DOHH2 (cell line): ENCODE measurements at regions not wholly inside any gene's neighbourhood (a gene's known extent, or its start where the extent isn't known, plus 50 kb on each side); places are given as distances from the start of the nearest gene placed in this dataset.

Source experiments
- H3F3A ChIP-seq: fragments of 200-600 bp; sonication (generic), shearing (Covaris generic); 2 replicates; pipeline ENCODE4 v1.6.0; 2016; ENCODE audit warnings: antibody characterized with exemption, mild to moderate bottlenecking; ENCODE audit not compliant: control insufficient read depth, insufficient read depth
- H3K27ac ChIP-seq: fragments of 200-600 bp; sonication (generic); 2 replicates; pipeline ENCODE4 v1.5.1; 2014; ENCODE audit warnings: low read depth, mild to moderate bottlenecking, low read length, moderate library complexity
- H3K27me3 ChIP-seq: fragments of 200-600 bp; sonication (generic); 2 replicates; pipeline ENCODE4 v1.6.1; 2014; ENCODE audit warnings: mild to moderate bottlenecking, low read length, mixed read lengths; ENCODE audit not compliant: control insufficient read depth
- H3K36me3 ChIP-seq: fragments of 200-600 bp; sonication (generic); 2 replicates; pipeline ENCODE4 v1.6.1; 2014; ENCODE audit warnings: mild to moderate bottlenecking, low read length, moderate library complexity, mixed read lengths; ENCODE audit not compliant: control insufficient read depth
- H3K4me1 ChIP-seq: fragments of 200-600 bp; sonication (generic); 2 replicates; pipeline ENCODE4 v1.6.1; 2014; ENCODE audit warnings: mild to moderate bottlenecking, low read length, mixed read lengths; ENCODE audit not compliant: control insufficient read depth
- H3K4me2 ChIP-seq: fragments of 200-600 bp; sonication (generic); 2 replicates; pipeline ENCODE4 v1.6.0; 2014; ENCODE audit warnings: mild to moderate bottlenecking, low read length, moderate library complexity
- H3K4me3 ChIP-seq: fragments of 200-600 bp; sonication (generic); 2 replicates; pipeline ENCODE4 v1.5.1; 2014; ENCODE audit warnings: mild to moderate bottlenecking, low read length, mixed read lengths
- H3K79me2 ChIP-seq: fragments of 200-600 bp; sonication (generic); 2 replicates; pipeline ENCODE4 v1.6.1; 2014; ENCODE audit warnings: mild to moderate bottlenecking, low read length, mixed read lengths; ENCODE audit not compliant: control insufficient read depth
- H3K9me2 ChIP-seq: fragments of 200-600 bp; sonication (generic); replicated peaks from 2 replicates; pipeline ENCODE4 v1.6.1; 2014; ENCODE audit warnings: mild to moderate bottlenecking, low read length, mixed read lengths; ENCODE audit not compliant: control insufficient read depth
- H3K9me3 ChIP-seq: fragments of 200-600 bp; sonication (generic); 2 replicates; pipeline ENCODE4 v1.6.1; 2014; ENCODE audit warnings: antibody characterized with exemption, low read length, mixed read lengths; ENCODE audit not compliant: control insufficient read depth, insufficient read depth
- H4K20me1 ChIP-seq: fragments of 200-600 bp; sonication (generic); 2 replicates; pipeline ENCODE4 v1.6.0; 2014; ENCODE audit warnings: low read depth, mild to moderate bottlenecking, antibody characterized with exemption, low read length, moderate library complexity; ENCODE audit not compliant: control insufficient read depth, insufficient read depth
- CTCF ChIP-seq: fragments of 200-600 bp; sonication (generic); IDR thresholded peaks from one replicate; pipeline ENCODE4 v1.5.1; 2014; ENCODE audit warnings: antibody characterized with exemption, mild to moderate bottlenecking, low read depth, low read length; ENCODE audit not compliant: poor library complexity, severe bottlenecking
- EZH2phosphoT487 ChIP-seq: fragments of 200-600 bp; sonication (generic); IDR thresholded peaks from 2 replicates; pipeline ENCODE4 v1.6.1; 2017; ENCODE audit warnings: borderline replicate concordance, mild to moderate bottlenecking, antibody characterized with exemption, low read length, moderate library complexity, mixed read lengths

- no peak overlapping the region for H3K27ac ChIP-seq
- H3K9me2 ChIP-seq, result no peaks in the 10 kb centered on the region
- no peaks in the 10 kb centered on the region for H3K4me1 ChIP-seq
- H4K20me1 ChIP-seq, result no peaks in the 10 kb centered on the region
- H3F3A ChIP-seq, result no peaks in the 10 kb centered on the region
- H3K4me2 ChIP-seq, result no peak overlapping the region
- TF ChIP-seq EZH2phosphoT487 (no peak), CTCF (no peak)
- H3K9me3 ChIP-seq, result no peaks in the 10 kb centered on the region
- H3K79me2 ChIP-seq, result no peaks in the 10 kb centered on the region
- no peaks in the 10 kb centered on the region for H3K36me3 ChIP-seq
- H3K4me3 ChIP-seq, result no peak overlapping the region
- H3K27me3 ChIP-seq, result no peaks in the 10 kb centered on the region
Observed at GRCh38 chr17:71482625-71483024, 638.2 kb upstream of the SOX9 start.

DNA sequence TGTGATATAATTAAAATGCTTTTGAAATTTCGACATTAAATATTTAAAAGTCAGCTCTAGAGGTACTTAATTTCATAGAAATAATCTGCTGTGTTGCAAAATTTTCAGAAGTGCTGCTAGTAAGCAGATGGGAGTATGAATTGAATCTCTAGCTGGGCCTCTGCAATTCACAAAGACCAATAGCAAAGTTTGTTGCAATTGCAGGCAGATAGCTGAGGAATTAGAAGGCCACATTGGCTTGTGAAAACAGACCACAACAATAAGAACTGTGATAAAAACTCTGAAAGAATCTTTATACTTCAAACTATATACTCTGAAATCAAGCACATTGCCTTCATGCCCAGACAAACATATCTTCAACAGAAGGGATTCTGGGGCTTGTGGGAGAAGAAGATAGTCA, 636.3 kb upstream of the SOX9 start:
- no peak overlapping the region for H3K4me3 ChIP-seq
- no peaks in the 10 kb centered on the region for H3F3A ChIP-seq
- no peaks in the 10 kb centered on the region for H3K27me3 ChIP-seq
- H3K4me1 ChIP-seq, result no peaks in the 10 kb centered on the region
- H3K27ac ChIP-seq, result no peak overlapping the region
- H3K4me2 ChIP-seq, result no peak overlapping the region
- no peaks in the 10 kb centered on the region for H3K79me2 ChIP-seq
- TF ChIP-seq CTCF (no peak), EZH2phosphoT487 (no peak)
- H4K20me1 ChIP-seq, result no peaks in the 10 kb centered on the region
- no peaks in the 10 kb centered on the region for H3K9me2 ChIP-seq
- no peaks in the 10 kb centered on the region for H3K36me3 ChIP-seq
- no peaks in the 10 kb centered on the region for H3K9me3 ChIP-seq

DNA sequence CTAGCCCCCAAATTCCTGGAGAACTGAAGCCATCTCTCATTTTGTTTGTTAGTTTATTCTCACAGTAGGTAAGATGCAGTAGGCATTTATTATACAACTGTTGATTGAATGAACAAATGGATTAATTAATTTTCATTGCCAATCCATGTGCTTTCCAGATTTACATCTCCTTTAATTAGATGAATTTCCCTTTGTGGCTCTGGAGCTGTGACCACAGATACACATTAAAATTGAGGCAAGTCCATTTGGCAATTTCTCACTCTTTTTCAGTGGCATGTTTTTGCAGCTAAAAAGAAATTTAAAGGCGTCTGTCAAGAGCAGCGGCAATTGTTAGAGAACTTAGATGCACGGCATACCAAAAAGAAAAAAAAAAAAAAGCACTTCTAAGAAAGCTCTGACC, 635.4 kb upstream of the SOX9 start:
- no peaks in the 10 kb centered on the region for H3F3A ChIP-seq
- H4K20me1 ChIP-seq, result no peaks in the 10 kb centered on the region
- TF ChIP-seq CTCF, result no peak
- TF ChIP-seq EZH2phosphoT487, result no peak
- no peaks in the 10 kb centered on the region for H3K79me2 ChIP-seq
- H3K27me3 ChIP-seq, result no peaks in the 10 kb centered on the region
- no peak overlapping the region for H3K4me2 ChIP-seq
- no peaks in the 10 kb centered on the region for H3K9me2 ChIP-seq
- H3K4me1 ChIP-seq, result no peaks in the 10 kb centered on the region
- H3K9me3 ChIP-seq, result no peaks in the 10 kb centered on the region
- H3K27ac ChIP-seq, result no peak overlapping the region
- no peak overlapping the region for H3K4me3 ChIP-seq
- no peaks in the 10 kb centered on the region for H3K36me3 ChIP-seq

DNA sequence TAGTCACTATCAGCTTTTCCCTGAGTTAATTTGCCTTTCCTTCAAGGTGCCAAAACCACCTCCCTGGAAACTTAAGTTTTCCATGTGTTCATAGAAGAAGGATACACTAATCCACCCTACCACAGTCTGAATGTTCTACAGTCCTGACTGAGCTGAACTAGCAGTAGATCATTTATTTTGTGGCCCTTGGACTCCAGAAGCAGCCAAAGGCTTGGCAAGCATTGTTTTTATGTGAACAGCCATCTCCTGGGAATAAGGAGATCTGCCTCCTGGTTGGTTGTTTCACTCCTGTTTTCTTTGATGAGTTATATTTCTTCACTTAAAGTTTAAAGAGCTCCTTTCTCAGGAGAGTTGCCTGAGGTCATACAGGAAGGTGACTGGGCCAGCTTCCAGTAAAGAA, 634.6 kb upstream of the SOX9 start:
- Histone ChIP-seq H3K4me3 (no peak overlapping the region), H3K36me3 (no peaks in the 10 kb centered on the region), H3K4me2 (no peak overlapping the region), H3K79me2 (no peaks in the 10 kb centered on the region), H3F3A (no peaks in the 10 kb centered on the region), H3K9me3 (no peaks in the 10 kb centered on the region), H3K9me2 (no peaks in the 10 kb centered on the region), H3K27ac (no peak overlapping the region), H3K4me1 (no peaks in the 10 kb centered on the region), H3K27me3 (no peaks in the 10 kb centered on the region), H4K20me1 (no peaks in the 10 kb centered on the region)
- TF ChIP-seq CTCF, result no peak
- no peak for TF ChIP-seq EZH2phosphoT487
